Ishikawa (cell line): ENCODE measurements at regions not wholly inside any gene's neighbourhood (a gene's known extent, or its start where the extent isn't known, plus 50 kb on each side); places are given as distances from the start of the nearest gene placed in this dataset.

Source experiments
- NFIC ChIP-seq: IDR thresholded peaks from 2 replicates; pipeline ENCODE4 v1.6.1; 2012
- RAD21 ChIP-seq: IDR thresholded peaks from 2 replicates; pipeline ENCODE4 v1.6.1; 2012; ENCODE audit warnings: low read depth
- TEAD4 ChIP-seq: IDR thresholded peaks from 2 replicates; pipeline ENCODE4 v1.6.1; 2012
- ZBTB7A ChIP-seq: IDR thresholded peaks from 2 replicates; pipeline ENCODE4 v1.6.1; 2012; ENCODE audit warnings: low read depth
- TF ChIP-seq, protein P1 (sequence below): IDR thresholded peaks from 2 replicates; pipeline ENCODE4 v1.6.1; 2012

DNA sequence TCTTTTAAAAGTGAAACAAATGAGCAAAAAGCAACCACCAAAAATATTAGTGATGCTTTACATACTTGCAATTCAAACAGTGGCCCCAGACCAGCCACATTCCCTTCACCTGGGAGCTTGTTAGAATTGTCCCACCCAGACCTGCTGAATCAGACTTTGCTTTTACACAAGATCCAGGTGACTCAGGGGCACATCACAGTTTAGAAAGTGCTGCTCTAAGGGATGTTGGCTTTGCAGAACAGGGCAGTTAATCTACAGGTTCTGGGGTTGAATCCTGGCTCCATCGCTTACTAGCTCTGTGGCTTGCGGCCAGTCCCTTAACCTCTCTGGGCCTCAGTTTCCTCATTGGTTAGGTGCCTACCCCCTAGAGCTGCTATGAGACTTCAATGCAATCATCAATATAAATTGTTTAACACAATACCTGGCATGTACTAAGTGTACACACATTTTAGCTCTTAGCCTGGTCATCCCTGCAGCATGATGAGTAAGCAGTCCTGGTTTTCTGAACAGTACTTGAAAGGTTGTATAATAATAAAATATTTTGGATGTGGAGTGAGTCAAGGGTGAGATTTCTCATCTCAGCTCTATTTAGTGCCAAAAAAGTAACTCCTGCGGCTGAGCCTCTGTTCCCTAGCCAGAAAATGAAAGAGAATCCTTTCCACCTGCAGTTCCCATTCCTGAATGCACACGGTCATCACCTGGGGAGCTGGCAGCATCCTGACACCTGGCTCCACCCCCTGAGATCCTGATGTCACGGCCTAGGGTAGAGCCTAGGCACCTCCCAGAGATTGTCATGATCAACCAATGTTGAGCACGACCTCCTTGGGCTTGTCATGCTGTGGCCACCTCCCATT, 162.7 kb downstream of the ANKRD60 start:
- TF ChIP-seq ZBTB7A (no peak), RAD21 (no peak), NFIC (no peak), TEAD4 (no peak)
- TF ChIP-seq, protein P1, sequence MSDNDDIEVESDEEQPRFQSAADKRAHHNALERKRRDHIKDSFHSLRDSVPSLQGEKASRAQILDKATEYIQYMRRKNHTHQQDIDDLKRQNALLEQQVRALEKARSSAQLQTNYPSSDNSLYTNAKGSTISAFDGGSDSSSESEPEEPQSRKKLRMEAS, result no peak
